Retinal pigment epithelial cell (primary cell): ENCODE measurements at regions not wholly inside any gene's neighbourhood (a gene's known extent, or its start where the extent isn't known, plus 50 kb on each side); places are given as distances from the start of the nearest gene placed in this dataset.

Experiments used
- DNase-seq: peaks from one replicate; pipeline ENCODE4 v3.0.0-alpha.2; 2010; ENCODE audit warnings: low read depth
- H3K4me3 ChIP-seq: 2 replicates; pipeline ENCODE4 v1.5.1; 2011; ENCODE audit warnings: mild to moderate bottlenecking, low read length, control low read depth, moderate library complexity
- TF ChIP-seq, protein P1 (sequence below): conservative IDR thresholded peaks from 2 replicates; pipeline ENCODE4 v1.5.1; 2011; ENCODE audit warnings: low read depth, low read length, control low read depth, inconsistent platforms

DNA sequence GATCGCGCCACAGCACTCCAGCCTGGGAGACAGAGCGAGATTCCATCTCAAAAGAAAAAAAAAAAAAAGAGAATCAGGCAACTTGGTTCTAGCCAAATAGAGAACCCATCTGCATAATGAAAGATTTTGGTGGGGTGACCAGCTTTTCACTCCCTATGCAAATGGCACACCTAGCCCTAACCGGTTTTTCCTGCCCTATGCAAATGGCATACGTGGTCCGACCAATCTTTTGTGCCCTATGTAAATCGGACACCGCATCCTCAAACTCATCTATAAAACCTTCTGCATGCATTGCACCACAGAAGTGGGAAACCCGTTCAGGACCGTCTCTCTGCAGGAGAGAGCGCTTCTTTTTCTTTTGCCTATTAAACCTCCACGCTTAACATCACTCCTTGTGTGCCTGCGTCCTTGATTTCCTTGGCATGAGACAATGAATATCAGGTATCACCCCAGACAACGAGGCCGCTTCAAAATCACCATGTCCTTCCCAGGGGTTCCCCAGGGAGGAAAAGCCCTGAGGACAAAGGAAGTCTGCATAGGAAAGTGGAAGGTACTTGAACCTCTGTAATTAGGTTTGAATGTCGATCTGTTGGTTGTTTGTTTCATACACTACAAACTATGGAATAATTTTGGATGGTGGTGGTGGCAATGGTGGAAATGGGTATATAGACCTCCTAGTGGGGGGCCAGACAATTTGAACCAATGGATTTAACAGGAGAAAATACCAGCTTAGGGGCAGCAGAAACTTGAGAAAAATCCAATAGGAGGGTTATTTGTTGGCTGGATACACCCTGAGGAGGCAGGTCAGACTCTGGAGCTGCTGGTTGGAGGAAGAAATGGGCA, 396.2 kb downstream of the TYW1 start:
- H3K4me3 ChIP-seq: no peak overlapping the region
- TF ChIP-seq, protein P1, sequence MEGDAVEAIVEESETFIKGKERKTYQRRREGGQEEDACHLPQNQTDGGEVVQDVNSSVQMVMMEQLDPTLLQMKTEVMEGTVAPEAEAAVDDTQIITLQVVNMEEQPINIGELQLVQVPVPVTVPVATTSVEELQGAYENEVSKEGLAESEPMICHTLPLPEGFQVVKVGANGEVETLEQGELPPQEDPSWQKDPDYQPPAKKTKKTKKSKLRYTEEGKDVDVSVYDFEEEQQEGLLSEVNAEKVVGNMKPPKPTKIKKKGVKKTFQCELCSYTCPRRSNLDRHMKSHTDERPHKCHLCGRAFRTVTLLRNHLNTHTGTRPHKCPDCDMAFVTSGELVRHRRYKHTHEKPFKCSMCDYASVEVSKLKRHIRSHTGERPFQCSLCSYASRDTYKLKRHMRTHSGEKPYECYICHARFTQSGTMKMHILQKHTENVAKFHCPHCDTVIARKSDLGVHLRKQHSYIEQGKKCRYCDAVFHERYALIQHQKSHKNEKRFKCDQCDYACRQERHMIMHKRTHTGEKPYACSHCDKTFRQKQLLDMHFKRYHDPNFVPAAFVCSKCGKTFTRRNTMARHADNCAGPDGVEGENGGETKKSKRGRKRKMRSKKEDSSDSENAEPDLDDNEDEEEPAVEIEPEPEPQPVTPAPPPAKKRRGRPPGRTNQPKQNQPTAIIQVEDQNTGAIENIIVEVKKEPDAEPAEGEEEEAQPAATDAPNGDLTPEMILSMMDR: no peak
- DNase-seq: no peak

DNA sequence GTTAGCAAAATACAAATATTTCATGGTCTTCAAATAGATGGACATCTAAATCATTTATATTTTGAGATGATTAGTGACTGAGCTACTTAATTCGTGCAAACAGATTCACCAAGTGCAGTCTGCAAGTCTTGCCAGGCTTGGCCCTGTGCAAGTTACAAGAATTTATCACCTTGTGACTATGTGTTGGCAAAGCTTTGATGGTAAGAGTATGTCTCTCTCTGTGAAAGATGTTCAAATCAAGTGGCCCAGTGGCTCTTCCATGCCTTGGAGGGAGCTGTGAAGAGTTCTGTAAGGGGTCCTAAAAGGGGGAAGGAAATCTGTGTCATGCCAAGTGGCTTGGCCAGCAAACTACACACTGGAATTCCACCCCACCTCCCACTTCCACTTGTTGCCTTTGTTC, 397.3 kb downstream of the TYW1 start:
- TF ChIP-seq, protein P1: no peak
- H3K4me3 ChIP-seq: no peak overlapping the region
- DNase-seq: no peak

DNA sequence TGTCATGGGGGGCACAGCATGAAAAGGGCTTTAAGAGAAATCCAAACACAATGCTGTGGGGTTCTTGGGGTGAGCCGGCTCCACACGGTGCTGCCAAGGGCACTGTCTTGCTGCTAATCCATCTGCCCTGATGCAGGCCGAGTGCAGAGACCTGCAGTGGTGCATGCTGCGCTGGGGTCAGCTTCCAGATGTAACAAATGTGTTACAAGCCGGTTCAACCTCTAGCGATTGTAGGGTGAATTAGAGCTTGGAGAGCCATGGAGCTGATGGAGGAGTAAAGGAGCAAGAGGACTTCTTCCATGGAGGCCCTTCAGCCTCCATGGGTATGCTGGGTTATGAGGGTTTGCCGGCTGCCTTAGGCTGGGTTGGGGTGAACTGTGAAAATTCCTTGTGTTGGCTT, 402.3 kb downstream of the TYW1 start:
- no peak for DNase-seq
- no peak overlapping the region for H3K4me3 ChIP-seq
- TF ChIP-seq, protein P1: no peak

DNA sequence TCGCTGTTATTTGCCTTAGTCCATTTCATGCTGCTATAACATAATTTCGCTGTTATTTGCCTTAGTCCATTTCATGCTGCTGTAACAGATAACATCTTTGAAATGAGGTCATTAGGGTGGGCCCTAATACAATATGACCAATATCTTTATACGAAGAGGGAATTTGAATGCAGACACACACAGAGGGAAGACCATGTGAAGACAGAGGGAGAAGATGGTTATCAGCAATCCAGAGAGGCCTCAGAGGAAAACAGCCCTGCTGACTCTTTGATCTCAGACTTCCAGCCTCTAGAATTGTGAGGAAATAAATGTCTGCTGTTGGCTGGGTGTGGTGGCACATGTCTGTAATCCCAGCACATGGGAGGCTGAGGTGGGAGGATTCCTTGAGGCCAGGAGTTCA, 404.9 kb downstream of the TYW1 start:
- H3K4me3 ChIP-seq: no peak overlapping the region
- TF ChIP-seq, protein P1: no peak
- DNase-seq: no peak

DNA sequence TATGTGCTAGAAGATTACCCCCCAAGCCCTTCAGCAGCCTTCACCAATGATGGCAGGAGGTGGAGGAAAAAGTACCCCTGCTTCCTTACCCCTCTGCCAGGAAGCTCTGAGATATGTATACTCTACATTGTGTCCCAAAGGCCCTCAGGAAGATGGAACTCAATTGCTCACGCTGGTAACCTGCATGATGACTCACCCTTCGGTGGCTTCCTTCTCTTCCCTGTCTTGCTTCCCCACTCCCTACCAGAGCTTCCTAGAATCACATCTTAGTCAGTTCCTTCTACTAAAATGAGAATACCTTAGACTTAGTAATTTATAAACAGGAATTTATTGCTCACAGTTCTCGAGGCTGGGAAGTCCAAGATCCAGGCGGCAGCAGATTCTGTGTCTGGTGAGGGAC, 405.6 kb downstream of the TYW1 start:
- H3K4me3 ChIP-seq: no peak overlapping the region
- DNase-seq: no peak
- TF ChIP-seq, protein P1: no peak

DNA sequence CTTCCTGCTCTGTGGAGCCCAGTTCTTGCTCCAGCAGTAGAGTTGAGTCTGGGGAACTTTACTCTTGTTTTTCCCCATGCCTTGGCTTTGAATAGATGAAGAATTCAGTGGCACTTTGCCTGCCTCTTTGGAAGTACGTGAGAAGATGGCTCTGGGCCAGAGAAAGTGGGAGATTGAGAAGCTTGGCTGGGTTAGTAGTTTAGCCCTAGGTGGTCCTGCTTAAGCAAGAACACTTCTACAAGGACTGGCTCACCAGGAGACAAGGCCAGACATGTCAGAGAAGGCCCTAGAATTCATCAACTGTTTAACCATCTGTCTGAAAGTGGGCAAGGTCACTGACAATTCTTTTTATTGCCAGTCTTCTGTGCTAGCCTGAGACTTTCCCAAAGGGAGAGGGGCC, 410.3 kb downstream of the TYW1 start:
- TF ChIP-seq, protein P1: no peak
- no peak overlapping the region for H3K4me3 ChIP-seq
- DNase-seq: no peak

DNA sequence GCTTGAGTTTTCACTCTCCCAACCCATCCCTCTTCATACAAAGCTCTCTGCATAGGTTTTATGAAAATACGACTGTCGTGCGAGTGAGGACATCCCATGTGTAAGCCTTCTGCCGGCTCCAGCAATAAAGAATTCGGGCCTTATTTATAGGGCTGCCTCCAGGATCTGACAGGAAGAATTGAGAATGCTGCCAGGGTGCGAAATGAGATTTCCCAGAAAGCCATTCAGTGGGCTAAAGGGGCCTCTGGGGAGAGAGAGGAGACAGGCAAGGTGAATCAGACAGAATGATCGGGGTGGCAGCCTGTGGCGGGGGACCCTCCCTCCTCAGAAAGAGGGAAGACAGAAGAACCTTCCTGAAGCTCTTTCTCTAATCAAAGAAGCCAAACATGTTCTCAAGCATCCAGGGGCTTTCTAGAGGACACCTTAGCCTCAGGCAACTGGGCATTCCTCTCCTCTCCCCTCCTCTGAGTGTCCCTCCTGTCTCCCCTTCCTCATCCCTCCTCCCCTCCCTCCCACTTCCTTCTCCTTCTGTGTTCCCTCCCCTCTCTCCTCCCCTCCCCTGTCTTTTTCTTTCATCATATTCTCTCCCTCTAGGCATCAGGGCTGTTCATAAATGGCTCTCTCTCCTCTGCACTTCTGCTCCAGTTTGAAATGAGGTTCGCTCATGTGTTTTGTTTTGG, 410.9 kb downstream of the TYW1 start:
- no peak for DNase-seq
- TF ChIP-seq, protein P1: no peak

More for the DNA sequence above, 410.9 kb downstream of the TYW1 start:
- H3K4me3 ChIP-seq: no peak overlapping the region
